Heart left ventricle (tissue), 13 donors: ENCODE measurements at regions not wholly inside any gene's neighbourhood (a gene's known extent, or its start where the extent isn't known, plus 50 kb on each side); places are given as distances from the start of the nearest gene placed in this dataset.

ENCODE experiments used
- POLR2A ChIP-seq, 2 donors: fragments of 450-650 bp; IDR thresholded peaks; one replicate each; pipeline ENCODE4 v1.6.1; 2017; ENCODE audit warnings: antibody characterized with exemption in 2 of 2, mild to moderate bottlenecking in 2 of 2, moderate library complexity in 2 of 2
- TF ChIP-seq, protein P1 (sequence below), 12 donors: fragments of 200-600 bp; sonication (generic) in 4 of 12; IDR thresholded peaks; one replicate each; pipeline versions ENCODE4 v1.5.0 to v1.8.0; 2018 to 2022; ENCODE audit warnings: antibody characterized with exemption in 12 of 12, mild to moderate bottlenecking in 5 of 12
- donor health status: ischemic (EF 13 %, LVEDD 7.1; RV severe dilation, severe dysfunction).
- donor health status: DM: no; HTN: yes; CAD: no.
- donor health status: DM: no; HTN: no; CAD: no.
- donor health status: ischemic (EF 25% LVEDD 6.9; RV normal size, moderate dysfunction).
- donor health status: ischemic (EF 25% LVEDD 5.7; RV mildly dilated, moderate dysfunction).
- donor health status: ischemic (EF 35%, LVEDD 5.7; RV mildly dilated, moderate dysfunction).
- donor health status: nonischemic (EF 11% LVEDD 7.7; RV severe dilation, severe dysfunction).
- donor health status: DM: yes; HTN: yes; CAD: no.
- donor health status: PGD.
- donor health status: ischemic (EF 29% LVEDD 5.4; RV normal size, mild dysfunction).
- donor health status: nonischemic (EF 23%, LVEDD 6.1; RV moderate dilation, normal function).

GRCh38 chrX:13219991-13220764 is 99.7 kb downstream of the ATXN3L start:
- no peak for TF ChIP-seq POLR2A (IDR thresholded peaks at IDR 0.05)
- TF ChIP-seq, protein P1, sequence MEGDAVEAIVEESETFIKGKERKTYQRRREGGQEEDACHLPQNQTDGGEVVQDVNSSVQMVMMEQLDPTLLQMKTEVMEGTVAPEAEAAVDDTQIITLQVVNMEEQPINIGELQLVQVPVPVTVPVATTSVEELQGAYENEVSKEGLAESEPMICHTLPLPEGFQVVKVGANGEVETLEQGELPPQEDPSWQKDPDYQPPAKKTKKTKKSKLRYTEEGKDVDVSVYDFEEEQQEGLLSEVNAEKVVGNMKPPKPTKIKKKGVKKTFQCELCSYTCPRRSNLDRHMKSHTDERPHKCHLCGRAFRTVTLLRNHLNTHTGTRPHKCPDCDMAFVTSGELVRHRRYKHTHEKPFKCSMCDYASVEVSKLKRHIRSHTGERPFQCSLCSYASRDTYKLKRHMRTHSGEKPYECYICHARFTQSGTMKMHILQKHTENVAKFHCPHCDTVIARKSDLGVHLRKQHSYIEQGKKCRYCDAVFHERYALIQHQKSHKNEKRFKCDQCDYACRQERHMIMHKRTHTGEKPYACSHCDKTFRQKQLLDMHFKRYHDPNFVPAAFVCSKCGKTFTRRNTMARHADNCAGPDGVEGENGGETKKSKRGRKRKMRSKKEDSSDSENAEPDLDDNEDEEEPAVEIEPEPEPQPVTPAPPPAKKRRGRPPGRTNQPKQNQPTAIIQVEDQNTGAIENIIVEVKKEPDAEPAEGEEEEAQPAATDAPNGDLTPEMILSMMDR (IDR thresholded peaks at IDR 0.05): no peak
